Lower lobe of right lung (tissue), 2 donors: ENCODE measurements at regions not wholly inside any gene's neighbourhood (a gene's known extent, or its start where the extent isn't known, plus 50 kb on each side); places are given as distances from the start of the nearest gene placed in this dataset.

ENCODE experiments used
- ATAC-seq, 2 donors: fragments of 200-7000 bp; cut with Tn5 transposase; one replicate each; pipeline ENCODE4 v1.9.1; 2020 to 2022; ENCODE audit warnings: mild to moderate bottlenecking in 2 of 2, moderate library complexity in 2 of 2
- DNase-seq: peaks from one replicate; pipeline ENCODE4 v3.0.0-alpha.2; 2020
- H3K27ac ChIP-seq: fragments of 200-600 bp; one replicate; pipeline ENCODE4 v1.8.0; 2022
- H3K27me3 ChIP-seq: fragments of 200-600 bp; one replicate; pipeline ENCODE4 v1.8.0; 2022; ENCODE audit warnings: low read depth
- H3K36me3 ChIP-seq: fragments of 200-600 bp; one replicate; pipeline ENCODE4 v1.8.0; 2022; ENCODE audit warnings: mild to moderate bottlenecking
- H3K4me1 ChIP-seq: fragments of 200-600 bp; one replicate; pipeline ENCODE4 v1.8.0; 2022
- H3K4me3 ChIP-seq: fragments of 200-600 bp; one replicate; pipeline ENCODE4 v1.8.0; 2022; ENCODE audit warnings: mild to moderate bottlenecking
- H3K9me3 ChIP-seq: fragments of 200-600 bp; one replicate; pipeline ENCODE4 v1.8.0; 2022
- intact Hi-C: fragments of 100-400 bp; cut with DNase I; formaldehyde crosslinking; loops from one replicate; pipeline ENCODE4 v1.11.0; 2022
- TF ChIP-seq, protein P1 (sequence below): fragments of 200-600 bp; IDR thresholded peaks from one replicate; pipeline ENCODE4 v1.8.0; 2022; ENCODE audit warnings: antibody characterized with exemption, mild to moderate bottlenecking
- donor health status: DM: no; HTN: yes; CAD: no; lungs with severe emphysema.

DNA sequence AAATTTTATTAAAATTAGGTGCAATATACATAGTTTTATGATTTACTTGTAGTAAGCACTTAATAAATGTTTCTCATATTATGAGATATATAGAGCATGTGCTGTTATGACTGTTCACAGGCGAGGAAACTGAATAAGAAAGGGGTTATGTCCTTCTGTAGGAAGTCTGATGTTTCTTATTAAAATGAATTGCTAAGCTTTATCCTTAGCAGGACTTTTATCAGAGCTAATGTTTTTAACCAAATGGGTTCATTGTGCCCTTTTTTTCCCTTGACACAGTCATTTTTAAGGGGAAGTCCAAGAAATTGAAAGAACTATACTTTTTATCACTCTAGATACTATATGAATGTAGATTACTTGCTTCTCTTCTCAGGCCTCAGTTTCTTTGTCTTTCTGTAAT lies 285.2 kb downstream of the PTPRC start:
- ATAC-seq (no peak), DNase-seq (no peak)
- TF ChIP-seq, protein P1, sequence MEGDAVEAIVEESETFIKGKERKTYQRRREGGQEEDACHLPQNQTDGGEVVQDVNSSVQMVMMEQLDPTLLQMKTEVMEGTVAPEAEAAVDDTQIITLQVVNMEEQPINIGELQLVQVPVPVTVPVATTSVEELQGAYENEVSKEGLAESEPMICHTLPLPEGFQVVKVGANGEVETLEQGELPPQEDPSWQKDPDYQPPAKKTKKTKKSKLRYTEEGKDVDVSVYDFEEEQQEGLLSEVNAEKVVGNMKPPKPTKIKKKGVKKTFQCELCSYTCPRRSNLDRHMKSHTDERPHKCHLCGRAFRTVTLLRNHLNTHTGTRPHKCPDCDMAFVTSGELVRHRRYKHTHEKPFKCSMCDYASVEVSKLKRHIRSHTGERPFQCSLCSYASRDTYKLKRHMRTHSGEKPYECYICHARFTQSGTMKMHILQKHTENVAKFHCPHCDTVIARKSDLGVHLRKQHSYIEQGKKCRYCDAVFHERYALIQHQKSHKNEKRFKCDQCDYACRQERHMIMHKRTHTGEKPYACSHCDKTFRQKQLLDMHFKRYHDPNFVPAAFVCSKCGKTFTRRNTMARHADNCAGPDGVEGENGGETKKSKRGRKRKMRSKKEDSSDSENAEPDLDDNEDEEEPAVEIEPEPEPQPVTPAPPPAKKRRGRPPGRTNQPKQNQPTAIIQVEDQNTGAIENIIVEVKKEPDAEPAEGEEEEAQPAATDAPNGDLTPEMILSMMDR = no peak
- H3K4me3 ChIP-seq = no peak overlapping the region
- no peaks in the 10 kb centered on the region for H3K27me3 ChIP-seq
- intact Hi-C loops = no loop called here
- no peaks in the 10 kb centered on the region for H3K9me3 ChIP-seq
- H3K36me3 ChIP-seq = no peaks in the 10 kb centered on the region
- no peak overlapping the region for H3K27ac ChIP-seq
- H3K4me1 ChIP-seq = peaks cover 25% of the 10 kb centered on the region

- peaks cover 25% of the 10 kb centered on the region for H3K4me1 ChIP-seq
- ATAC-seq = no peak
- no peak overlapping the region for H3K27ac ChIP-seq
- H3K36me3 ChIP-seq = no peaks in the 10 kb centered on the region
- H3K4me3 ChIP-seq = no peak overlapping the region
- intact Hi-C loops = no loop called here
- no peak for DNase-seq
- no peaks in the 10 kb centered on the region for H3K27me3 ChIP-seq
- H3K9me3 ChIP-seq = no peaks in the 10 kb centered on the region
- TF ChIP-seq, protein P1 = no peak
Measured at GRCh38 chr1:198925567-198925966, 286.7 kb downstream of the PTPRC start.

DNA sequence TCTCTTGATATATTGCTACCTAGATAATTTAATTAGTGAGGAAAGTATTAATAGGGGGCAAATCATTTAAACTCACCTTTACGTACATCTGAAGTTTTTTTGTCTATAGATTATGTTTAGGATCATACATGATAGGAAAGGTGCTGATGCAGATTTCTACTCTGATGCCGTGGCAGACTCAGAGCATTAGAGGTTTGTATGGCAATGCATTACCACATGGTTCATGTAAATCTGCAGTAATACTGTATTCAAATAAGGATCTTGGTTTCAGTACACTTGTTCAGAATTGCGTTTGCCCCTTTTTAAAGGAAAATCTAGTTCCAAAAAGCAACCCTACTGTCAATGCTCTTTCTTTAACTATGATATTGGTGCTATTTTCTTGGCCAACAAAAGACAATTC lies 288.3 kb downstream of the PTPRC start:
- no peak for ATAC-seq
- Histone ChIP-seq H3K27me3 (no peaks in the 10 kb centered on the region), H3K27ac (no peak overlapping the region), H3K36me3 (no peaks in the 10 kb centered on the region), H3K4me3 (no peak overlapping the region), H3K9me3 (no peaks in the 10 kb centered on the region), H3K4me1 (peaks cover 41% of the 10 kb centered on the region)
- intact Hi-C loops = no loop called here
- no peak for DNase-seq
- TF ChIP-seq, protein P1 = no peak

- peak overlapping the region; percentile 78 for H3K27ac ChIP-seq
- no peaks in the 10 kb centered on the region for H3K27me3 ChIP-seq
- ATAC-seq = peak in 1 of 2 donors; percentile 31
- intact Hi-C loops = no loop called here
- peaks cover 57% of the 10 kb centered on the region for H3K4me1 ChIP-seq
- H3K36me3 ChIP-seq = no peaks in the 10 kb centered on the region
- H3K9me3 ChIP-seq = no peaks in the 10 kb centered on the region
- peak overlapping the region; percentile 40 for H3K4me3 ChIP-seq
- DNase-seq = no peak
- TF ChIP-seq, protein P1 = no peak
Measured at GRCh38 chr1:198929111-198929604, 290.3 kb downstream of the PTPRC start.

DNA sequence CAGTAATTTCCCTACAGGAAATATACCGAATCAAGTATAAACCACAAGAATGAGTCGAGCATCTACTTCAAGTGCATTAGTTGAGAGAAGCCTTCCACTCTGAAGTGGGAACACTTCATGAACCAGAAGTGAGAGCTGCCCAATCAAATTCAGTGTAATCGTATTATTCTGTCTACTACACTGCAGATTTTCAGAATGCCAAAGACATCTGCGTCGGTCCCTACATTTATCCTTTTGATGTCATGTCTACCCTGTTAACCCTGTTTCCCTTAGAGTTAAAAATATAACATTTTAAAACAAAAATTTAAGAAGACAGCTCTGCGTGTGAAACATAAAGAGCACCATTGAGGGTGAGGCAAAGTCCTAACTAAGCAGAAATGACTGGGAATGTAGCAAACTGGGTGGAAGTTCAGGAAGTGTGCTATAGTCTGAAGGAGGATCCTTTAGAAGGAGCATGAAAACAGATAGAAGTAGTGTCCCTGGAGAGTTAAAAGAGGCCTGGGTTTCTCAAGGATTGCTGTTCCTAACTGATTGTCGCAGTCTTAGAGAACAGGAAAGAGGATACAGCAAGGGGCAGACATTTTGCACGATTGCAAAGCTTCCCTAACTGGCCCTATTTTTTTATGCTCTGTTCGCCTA lies 291.2 kb downstream of the PTPRC start:
- peak overlapping the region; percentile 40 for H3K4me3 ChIP-seq
- peak; percentile 92 to 97 for ATAC-seq
- H3K36me3 ChIP-seq = no peaks in the 10 kb centered on the region
- H3K27ac ChIP-seq = peak overlapping the region; percentile 78
- no peak for DNase-seq
- intact Hi-C loops = no loop called here
- H3K4me1 ChIP-seq = peaks cover 57% of the 10 kb centered on the region
- H3K9me3 ChIP-seq = no peaks in the 10 kb centered on the region
- H3K27me3 ChIP-seq = no peaks in the 10 kb centered on the region
- TF ChIP-seq, protein P1 = no peak
